NCI-H1417 treated with DMSO at 0.1 percent for 48 hours (cell line): ENCODE measurements at regions not wholly inside any gene's neighbourhood (a gene's known extent, or its start where the extent isn't known, plus 50 kb on each side); places are given as distances from the start of the nearest gene placed in this dataset.

Experiments
- DNase-seq: peaks from one replicate; lab custom pipeline; 2025; lab: John Stamatoyannopoulos, UW

- DNase-seq: no peak
Measured at GRCh38 chr18:78595924-78596573, 383.6 kb upstream of the SALL3 start.

GRCh38 chr18:78596794-78597345, 382.7 kb upstream of the SALL3 start:
- no peak for DNase-seq

GRCh38 chr18:78601349-78601748, 378.3 kb upstream of the SALL3 start:
- DNase-seq: no peak

- no peak for DNase-seq
Measured at GRCh38 chr18:78601923-78602322, 377.7 kb upstream of the SALL3 start.

GRCh38 chr18:78602430-78602829, 377.2 kb upstream of the SALL3 start:
- no peak for DNase-seq

GRCh38 chr18:78603102-78603983, 376.3 kb upstream of the SALL3 start:
- DNase-seq: no peak

- DNase-seq: no peak
Measured at GRCh38 chr18:78605255-78605654, 374.4 kb upstream of the SALL3 start.

- DNase-seq: no peak
Measured at GRCh38 chr18:78607221-78607620, 372.4 kb upstream of the SALL3 start.

GRCh38 chr18:78607784-78608183, 371.8 kb upstream of the SALL3 start:
- no peak for DNase-seq

GRCh38 chr18:78610179-78610578, 369.4 kb upstream of the SALL3 start:
- DNase-seq: no peak

- no peak for DNase-seq
Measured at GRCh38 chr18:78611201-78611800, 368.3 kb upstream of the SALL3 start.

GRCh38 chr18:78611869-78612268, 367.7 kb upstream of the SALL3 start:
- DNase-seq: no peak

GRCh38 chr18:78612318-78612717, 367.3 kb upstream of the SALL3 start:
- no peak for DNase-seq

GRCh38 chr18:78612801-78613200, 366.8 kb upstream of the SALL3 start:
- DNase-seq: no peak

GRCh38 chr18:78618726-78619125, 360.9 kb upstream of the SALL3 start:
- no peak for DNase-seq

GRCh38 chr18:78619854-78620253, 359.8 kb upstream of the SALL3 start:
- DNase-seq: no peak

- DNase-seq: no peak
Measured at GRCh38 chr18:78620326-78620725, 359.3 kb upstream of the SALL3 start.

GRCh38 chr18:78621141-78621755, 358.4 kb upstream of the SALL3 start:
- no peak for DNase-seq

GRCh38 chr18:78622251-78622906, 357.2 kb upstream of the SALL3 start:
- no peak for DNase-seq

- no peak for DNase-seq
Measured at GRCh38 chr18:78622907-78623541, 356.6 kb upstream of the SALL3 start.

GRCh38 chr18:78624646-78625279, 354.9 kb upstream of the SALL3 start:
- no peak for DNase-seq
